ENCODE measurements at regions not wholly inside any gene's neighbourhood (a gene's known extent, or its start where the extent isn't known, plus 50 kb on each side); places are given as distances from the start of the nearest gene placed in this dataset.
"Not testable (repeated sequence)": the region's sequence is repeated elsewhere in the genome, so short reads cannot be mapped to it uniquely, and the experiment has no call there.

DNA sequence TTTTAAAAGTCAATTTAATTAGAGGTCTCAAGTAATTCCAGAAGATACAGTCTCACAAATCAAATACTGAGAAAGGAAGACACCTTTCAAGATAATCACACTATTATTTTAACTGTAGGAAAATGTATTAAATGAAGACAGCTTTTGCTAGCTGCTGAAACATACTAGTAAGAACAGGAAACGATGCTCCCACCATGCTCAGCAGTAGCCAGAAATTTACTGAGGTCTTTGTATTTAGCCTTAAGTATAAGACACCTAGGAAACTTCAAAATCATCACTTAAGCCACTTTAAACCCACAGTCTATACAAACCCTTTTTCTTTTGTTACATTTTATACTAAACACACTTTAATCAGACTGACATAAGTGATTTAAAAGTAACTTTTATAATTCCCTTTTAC lies 72.7 kb upstream of the NPIPB12 start:
- H3K4me1 Mint-ChIP-seq = peaks cover 14% of the 10 kb centered on the region
- H3K27ac Mint-ChIP-seq, H3K27me3 Mint-ChIP-seq: not testable (repeated sequence)

GRCh38 chr16:29581764-29582163 lies 75.6 kb upstream of the NPIPB12 start:
- H3K9me3 Mint-ChIP-seq; intact Hi-C loops (cut with micrococcal nuclease); DNase-seq; H3K4me3 Mint-ChIP-seq; H3K27ac Mint-ChIP-seq; H3K27me3 Mint-ChIP-seq: not testable (repeated sequence)
- Mint-ChIP-seq H3K4me1 (peaks cover 20% of the 10 kb centered on the region), H3K36me3 (ENCODE audit: low read depth) (peaks cover 17% of the 10 kb centered on the region)

More for the DNA sequence above, 72.7 kb upstream of the NPIPB12 start:
- H3K4me3 Mint-ChIP-seq; H3K9me3 Mint-ChIP-seq; intact Hi-C loops (cut with micrococcal nuclease); DNase-seq: not testable (repeated sequence)
- H3K36me3 Mint-ChIP-seq (ENCODE audit: low read depth) = peaks cover 21% of the 10 kb centered on the region

GRCh38 chr16:29591919-29592318 lies 71.1 kb upstream of the SPN start:
- H3K9me3 Mint-ChIP-seq; H3K27me3 Mint-ChIP-seq; intact Hi-C loops (cut with micrococcal nuclease): not testable (repeated sequence)
- H3K27ac Mint-ChIP-seq = peak overlapping the region; percentile 80
- DNase-seq = peak; percentile 64
- H3K36me3 Mint-ChIP-seq (ENCODE audit: low read depth) = peaks cover 26% of the 10 kb centered on the region
- H3K4me1 Mint-ChIP-seq = peaks cover 26% of the 10 kb centered on the region
- peak overlapping the region; percentile 75 for H3K4me3 Mint-ChIP-seq

GRCh38 chr16:29594269-29594925 lies 68.7 kb upstream of the SPN start:
- not testable (repeated sequence) for H3K9me3 Mint-ChIP-seq, H3K27me3 Mint-ChIP-seq
- DNase-seq = peak; percentile 93
- Mint-ChIP-seq H3K4me1 (peaks cover 27% of the 10 kb centered on the region), H3K4me3 (peak overlapping the region; percentile 84), H3K27ac (peak overlapping the region; percentile 90), H3K36me3 (ENCODE audit: low read depth) (peaks cover 15% of the 10 kb centered on the region)
- intact Hi-C loops (cut with micrococcal nuclease) = loop anchor here (2.0 kb wide), 1 partner anchor 18 kb away; no protein-coding TSS in a partner anchor

DNA sequence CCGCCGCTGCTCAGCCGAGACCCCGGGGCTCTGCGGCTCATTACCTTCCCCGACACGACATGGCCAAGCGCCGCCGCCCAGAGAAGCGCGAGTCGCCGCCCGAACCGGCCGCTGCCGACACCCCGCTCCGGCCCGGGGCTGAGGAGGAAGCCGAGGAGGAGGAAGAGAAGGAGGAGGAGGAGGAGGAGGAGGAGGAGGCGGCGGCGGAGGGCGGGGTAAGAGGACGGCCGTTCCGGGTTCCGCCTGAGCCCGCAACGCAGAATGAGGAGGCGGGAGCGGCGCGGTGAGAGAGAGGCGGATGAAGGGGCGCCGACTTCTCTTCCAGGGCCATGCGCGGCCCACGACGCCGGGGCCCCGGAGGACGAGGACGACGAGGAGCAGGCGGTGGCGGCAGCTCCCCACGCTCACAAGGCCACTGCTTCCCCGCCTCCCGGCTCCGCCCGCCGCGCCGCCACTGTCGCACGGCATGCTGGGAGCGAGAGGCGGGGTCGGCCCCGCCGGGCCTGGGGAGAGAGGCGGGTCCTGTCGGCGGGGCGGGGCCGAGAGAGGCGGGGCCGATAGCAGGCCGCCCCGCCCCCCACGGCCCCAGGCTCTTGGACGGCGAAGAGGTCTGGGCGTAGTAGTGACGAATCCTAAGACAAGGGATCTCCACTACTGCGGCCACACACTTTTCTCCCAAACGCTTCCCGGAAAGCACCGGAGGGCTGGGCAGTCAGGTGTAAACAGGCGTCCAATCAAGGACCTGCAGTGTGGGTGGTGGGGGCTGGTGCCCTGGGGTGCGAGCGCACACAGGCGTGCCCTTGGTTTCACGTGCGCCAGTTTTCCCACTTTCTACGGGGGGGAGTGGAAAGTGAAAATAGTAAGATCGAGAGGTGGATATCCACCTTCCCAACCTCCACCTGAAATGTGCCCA lies 67.9 kb upstream of the SPN start:
- not testable (repeated sequence) for H3K27me3 Mint-ChIP-seq, H3K9me3 Mint-ChIP-seq
- Mint-ChIP-seq H3K4me1 (peaks cover 28% of the 10 kb centered on the region), H3K27ac (peak overlapping the region; percentile 90), H3K4me3 (peak overlapping the region; percentile 86), H3K36me3 (ENCODE audit: low read depth) (peaks cover 16% of the 10 kb centered on the region)
- intact Hi-C loops (cut with micrococcal nuclease) = loop anchor here (1.0 to 2.0 kb wide), 2 partner anchors 18 to 68 kb away; partner anchors contain the start of gene SPN
- peak; percentile 97 for DNase-seq

DNA sequence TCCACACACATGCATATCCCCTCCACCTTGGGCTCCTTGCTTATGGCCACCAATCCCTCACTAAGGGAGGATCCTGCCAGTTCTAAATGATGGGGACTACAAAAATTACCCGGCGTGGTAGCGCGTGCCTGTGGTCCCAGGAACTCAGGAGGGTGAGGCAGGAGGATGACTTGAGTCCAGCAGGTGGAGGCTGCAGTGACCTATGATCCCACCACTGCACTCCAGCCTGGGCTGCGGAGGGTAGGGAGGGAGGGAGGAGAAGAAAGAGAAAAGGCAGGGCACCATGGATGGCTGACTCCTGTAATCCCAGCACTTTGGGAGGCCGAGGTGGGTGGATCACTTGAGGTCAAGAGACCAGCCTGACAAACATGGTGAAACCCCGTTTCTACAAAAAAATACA lies 66.0 kb upstream of the SPN start:
- intact Hi-C loops (cut with micrococcal nuclease); H3K9me3 Mint-ChIP-seq; DNase-seq; H3K27me3 Mint-ChIP-seq; H3K4me3 Mint-ChIP-seq; H3K27ac Mint-ChIP-seq: not testable (repeated sequence)
- Mint-ChIP-seq H3K36me3 (ENCODE audit: low read depth) (peaks cover 21% of the 10 kb centered on the region), H3K4me1 (peaks cover 35% of the 10 kb centered on the region)

DNA sequence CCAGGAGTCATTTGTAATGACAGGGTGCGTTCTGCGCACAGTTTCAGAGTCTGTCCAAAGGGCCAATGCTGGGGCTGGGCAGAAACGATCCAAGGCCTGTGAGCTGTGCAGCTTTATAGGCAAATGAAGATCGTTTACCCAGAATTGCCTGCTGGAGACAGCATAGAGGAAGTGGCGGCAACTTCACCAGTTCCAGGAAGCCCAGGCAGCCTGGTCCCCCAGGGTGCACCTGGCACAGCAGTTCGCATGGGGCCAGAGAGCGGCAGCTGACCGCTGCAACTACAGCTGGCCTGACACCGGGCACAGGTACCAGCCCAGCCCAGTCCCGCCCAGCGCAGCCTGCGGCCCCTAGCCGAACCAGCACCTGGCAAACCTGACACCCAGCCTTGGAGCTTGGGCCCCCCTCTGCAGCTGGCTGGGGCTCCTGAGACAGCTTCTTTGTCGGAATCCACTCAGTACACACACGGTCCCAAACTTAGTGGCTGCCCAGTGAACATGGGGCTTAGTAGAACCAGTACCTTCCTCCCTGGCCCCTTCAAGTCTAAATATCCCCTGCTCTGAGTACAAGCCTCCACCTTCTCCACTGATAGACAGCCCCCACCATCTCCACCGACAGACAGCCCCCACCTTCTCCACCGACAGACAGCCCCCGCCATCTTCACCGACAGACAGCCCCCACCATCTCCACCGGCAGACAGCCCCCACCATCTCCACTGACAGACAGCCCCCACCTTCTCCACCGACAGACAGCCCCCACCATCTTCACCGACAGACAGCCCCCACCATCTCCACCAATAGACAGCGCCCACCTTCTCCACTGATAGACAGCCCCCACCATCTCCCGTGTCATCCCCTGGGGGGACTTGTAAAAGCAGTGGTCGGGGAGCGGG lies 62.7 kb upstream of the SPN start:
- peaks cover 46% of the 10 kb centered on the region for H3K4me1 Mint-ChIP-seq
- intact Hi-C loops (cut with micrococcal nuclease); H3K9me3 Mint-ChIP-seq; H3K27me3 Mint-ChIP-seq: not testable (repeated sequence)
- H3K36me3 Mint-ChIP-seq (ENCODE audit: low read depth) = peaks cover 29% of the 10 kb centered on the region
- peak overlapping the region; percentile 86 for H3K4me3 Mint-ChIP-seq
- peak; percentile 90 for DNase-seq
- H3K27ac Mint-ChIP-seq = peak overlapping the region; percentile 88

- DNase-seq; H3K27me3 Mint-ChIP-seq; H3K9me3 Mint-ChIP-seq; intact Hi-C loops (cut with micrococcal nuclease): not testable (repeated sequence)
- Mint-ChIP-seq H3K36me3 (ENCODE audit: low read depth) (peaks cover 27% of the 10 kb centered on the region), H3K4me1 (peaks cover 41% of the 10 kb centered on the region), H3K4me3 (peak overlapping the region; percentile 77), H3K27ac (peak overlapping the region; percentile 82)
Observed at GRCh38 chr16:29602247-29602625, 60.8 kb upstream of the SPN start.

DNA sequence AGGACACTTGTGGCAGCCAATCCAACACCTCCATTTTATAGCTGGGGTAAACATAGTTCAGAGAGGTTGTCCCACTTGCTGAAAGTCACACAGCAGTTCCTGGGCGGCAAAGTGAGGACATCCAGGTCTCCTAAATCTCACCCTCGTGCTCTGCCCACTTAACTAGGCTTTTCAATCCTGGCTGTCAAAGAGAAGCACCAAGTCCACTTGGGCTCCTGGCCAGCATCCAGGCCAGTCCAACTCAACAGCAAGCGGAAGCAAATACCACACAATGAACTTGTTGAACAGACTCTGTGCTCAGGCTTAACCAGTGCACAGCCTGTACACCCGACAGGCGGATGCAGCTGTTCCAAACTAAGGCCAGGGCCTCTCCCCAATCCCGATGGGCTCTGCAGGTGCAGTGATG lies 60.4 kb upstream of the SPN start:
- Mint-ChIP-seq H3K4me3 (peak overlapping the region; percentile 39), H3K27ac (peak overlapping the region; percentile 82)

GRCh38 chr16:29604631-29605549 lies 58.2 kb upstream of the SPN start:
- DNase-seq; intact Hi-C loops (cut with micrococcal nuclease): not testable (repeated sequence)
- H3K4me1 Mint-ChIP-seq = peaks cover 46% of the 10 kb centered on the region

More for the DNA sequence above, 60.4 kb upstream of the SPN start:
- peaks cover 45% of the 10 kb centered on the region for H3K4me1 Mint-ChIP-seq
- intact Hi-C loops (cut with micrococcal nuclease); H3K9me3 Mint-ChIP-seq; DNase-seq; H3K27me3 Mint-ChIP-seq: not testable (repeated sequence)
- H3K36me3 Mint-ChIP-seq (ENCODE audit: low read depth) = peaks cover 30% of the 10 kb centered on the region

DNA sequence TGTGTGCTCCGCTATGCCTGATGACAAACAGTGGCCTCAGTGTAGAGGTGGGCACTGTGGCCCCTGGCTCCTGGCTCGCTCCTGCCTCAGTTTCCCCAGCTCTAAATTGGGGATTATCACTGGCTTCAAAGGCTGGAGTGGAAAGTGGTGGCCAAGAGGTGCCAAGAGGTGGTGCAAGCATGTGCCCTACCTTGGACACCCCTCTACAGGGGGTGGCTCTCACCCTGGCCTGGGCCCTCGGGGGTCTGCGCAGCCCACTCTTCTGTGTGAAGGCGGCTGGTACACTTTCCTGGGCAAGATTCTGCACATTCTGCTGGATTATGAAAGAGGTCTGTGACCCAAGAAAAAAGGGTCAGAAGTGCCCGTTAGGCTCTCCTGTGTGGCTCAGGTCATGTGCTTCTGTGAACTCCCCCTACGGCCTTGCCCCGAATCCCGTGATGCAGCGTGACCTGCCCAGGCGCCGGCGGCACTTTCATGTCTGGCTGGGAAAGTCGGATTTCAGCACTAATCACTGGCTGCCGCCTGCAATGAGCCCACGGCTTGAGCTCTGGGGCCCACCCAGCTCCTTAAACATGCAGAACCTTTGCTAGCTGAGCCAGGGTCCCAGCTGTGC lies 57.3 kb upstream of the SPN start:
- peak; percentile 56 for DNase-seq
- peaks cover 31% of the 10 kb centered on the region for H3K36me3 Mint-ChIP-seq (ENCODE audit: low read depth)
- H3K4me3 Mint-ChIP-seq; H3K27me3 Mint-ChIP-seq; H3K9me3 Mint-ChIP-seq; intact Hi-C loops (cut with micrococcal nuclease); H3K27ac Mint-ChIP-seq: not testable (repeated sequence)
- peaks cover 39% of the 10 kb centered on the region for H3K4me1 Mint-ChIP-seq

More at GRCh38 chr16:29604631-29605549, 58.2 kb upstream of the SPN start:
- Mint-ChIP-seq H3K27ac (peak overlapping the region; percentile 55), H3K36me3 (ENCODE audit: low read depth) (peaks cover 32% of the 10 kb centered on the region)
- not testable (repeated sequence) for H3K9me3 Mint-ChIP-seq, H3K4me3 Mint-ChIP-seq, H3K27me3 Mint-ChIP-seq

GRCh38 chr16:29606669-29607427 lies 56.2 kb upstream of the SPN start:
- H3K27me3 Mint-ChIP-seq; H3K27ac Mint-ChIP-seq; H3K9me3 Mint-ChIP-seq; intact Hi-C loops (cut with micrococcal nuclease); H3K4me3 Mint-ChIP-seq; DNase-seq: not testable (repeated sequence)
- H3K36me3 Mint-ChIP-seq (ENCODE audit: low read depth) = peaks cover 33% of the 10 kb centered on the region
- H3K4me1 Mint-ChIP-seq = peaks cover 30% of the 10 kb centered on the region

Data from activated CD4-positive, alpha-beta T cell treated with anti-CD3 and anti-CD28 coated beads, Interleukin-2, amount 10 ng/mL, durations not matched to agents 24 days and 14 days (primary cell).